HG02943 (cell line): ENCODE measurements at regions not wholly inside any gene's neighbourhood (a gene's known extent, or its start where the extent isn't known, plus 50 kb on each side); places are given as distances from the start of the nearest gene placed in this dataset.
"Not testable (repeated sequence)": the region's sequence is repeated elsewhere in the genome, so short reads cannot be mapped to it uniquely, and the experiment has no call there.

Experiments used
- ATAC-seq: cut with Tn5 transposase; IDR thresholded peaks from one replicate; pipeline ENCODE4 v1.9.1; 2021; ENCODE audit warnings: mild to moderate bottlenecking, low read depth, moderate library complexity; ENCODE audit not compliant: unreplicated experiment

GRCh38 chrX:45845142-45845541 lies 644.5 kb upstream of the DIPK2B start:
- no peak for ATAC-seq

DNA sequence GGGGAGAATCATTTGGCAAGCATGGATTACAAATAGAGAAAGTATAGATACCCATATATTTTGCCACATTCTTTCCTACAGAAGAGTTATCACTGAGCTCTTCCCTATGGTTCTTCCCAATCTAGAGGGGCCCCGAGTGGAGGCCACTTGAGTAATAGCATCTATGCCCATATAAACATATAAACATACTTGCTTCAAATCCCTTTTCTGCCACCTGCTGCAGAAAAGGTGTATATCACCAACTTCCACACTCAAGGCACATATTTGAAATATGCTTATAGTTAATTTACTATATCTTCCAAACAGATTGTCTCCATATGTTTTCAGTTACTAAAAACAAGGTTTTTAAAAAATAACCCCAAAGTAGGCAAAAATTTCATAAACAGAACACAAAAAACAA lies 642.8 kb upstream of the DIPK2B start:
- ATAC-seq: no peak

GRCh38 chrX:45842926-45843315 lies 642.2 kb upstream of the DIPK2B start:
- no peak for ATAC-seq

- ATAC-seq: no peak
These were observed 641.7 kb upstream of the DIPK2B start for GRCh38 chrX:45842207-45842925.

- no peak for ATAC-seq
These were observed 639.8 kb upstream of the DIPK2B start for GRCh38 chrX:45840411-45840950.

DNA sequence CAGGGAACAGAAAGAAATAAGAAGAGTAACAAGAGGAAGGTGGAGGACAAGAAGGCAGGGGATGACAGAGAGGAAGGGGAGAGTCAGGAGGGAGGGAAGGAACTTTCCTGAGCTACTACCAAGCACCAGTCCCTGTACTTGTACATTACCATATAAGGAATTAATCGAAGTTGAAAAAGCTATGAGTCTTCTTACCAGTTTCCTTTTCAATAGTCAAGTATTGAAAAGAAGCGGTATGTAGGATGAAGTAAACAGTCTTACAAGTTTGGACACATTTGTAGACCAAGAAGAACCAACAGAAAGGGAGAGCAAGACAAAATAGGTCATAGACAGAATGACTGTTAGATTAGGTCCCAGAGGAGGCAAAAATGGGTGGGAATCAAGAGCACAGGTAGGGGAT lies 629.7 kb upstream of the DIPK2B start:
- no peak for ATAC-seq

DNA sequence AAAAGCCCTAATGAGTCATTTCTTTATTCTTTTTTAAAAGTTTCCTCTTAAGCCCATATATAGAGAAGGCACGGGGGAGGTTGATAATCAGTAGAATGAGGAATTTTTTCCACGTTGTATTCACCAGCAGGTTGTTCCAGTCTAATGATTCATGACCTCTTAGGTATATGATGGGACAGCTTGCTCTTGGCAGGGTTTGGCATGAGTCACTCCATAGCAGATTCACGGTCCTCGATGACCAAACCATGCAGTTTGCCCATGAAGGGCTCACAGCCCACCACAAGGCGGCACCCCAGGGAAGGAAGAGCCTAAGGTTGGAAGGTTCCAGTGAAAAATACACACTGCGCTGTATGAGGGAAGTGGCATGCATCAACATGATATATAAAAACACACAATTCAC lies 623.8 kb upstream of the DIPK2B start:
- ATAC-seq: no peak

DNA sequence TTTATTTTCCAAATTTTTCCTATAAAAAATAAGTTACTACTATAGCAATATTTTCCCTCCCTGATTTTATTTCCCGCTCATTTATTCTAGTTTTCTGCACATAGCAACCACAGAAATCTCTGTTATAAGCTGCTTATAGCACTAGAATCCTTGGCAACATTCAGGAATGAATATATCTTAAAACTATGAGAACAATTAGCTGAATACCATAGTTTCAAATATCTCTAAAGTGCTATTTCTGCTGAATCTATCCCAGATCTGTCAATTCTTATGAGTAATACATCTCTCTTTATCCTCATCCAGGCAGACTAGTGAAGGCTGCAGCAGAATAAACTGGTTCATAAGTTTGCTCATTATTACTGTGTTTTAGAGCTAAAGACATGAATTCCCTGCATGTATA lies 622.9 kb upstream of the DIPK2B start:
- ATAC-seq: no peak

DNA sequence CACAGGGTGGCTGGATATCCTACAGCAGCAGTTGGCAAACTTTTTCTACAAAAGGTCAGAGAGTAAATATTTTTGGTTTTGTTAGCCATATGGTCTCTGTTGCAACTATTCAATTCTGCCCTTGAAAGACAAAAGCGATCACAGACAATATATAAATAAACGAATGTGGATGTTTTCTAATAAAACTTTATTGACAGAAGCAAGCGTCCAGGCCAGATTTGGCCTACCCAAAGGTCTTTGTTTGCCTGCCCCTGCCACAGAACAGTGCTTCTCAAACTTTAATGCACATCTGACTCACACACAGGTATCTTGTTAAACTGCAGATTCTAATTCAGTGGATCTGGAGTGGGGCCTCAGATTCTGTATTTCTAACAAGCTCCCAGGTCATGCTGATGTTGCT lies 621.4 kb upstream of the DIPK2B start:
- ATAC-seq: no peak

DNA sequence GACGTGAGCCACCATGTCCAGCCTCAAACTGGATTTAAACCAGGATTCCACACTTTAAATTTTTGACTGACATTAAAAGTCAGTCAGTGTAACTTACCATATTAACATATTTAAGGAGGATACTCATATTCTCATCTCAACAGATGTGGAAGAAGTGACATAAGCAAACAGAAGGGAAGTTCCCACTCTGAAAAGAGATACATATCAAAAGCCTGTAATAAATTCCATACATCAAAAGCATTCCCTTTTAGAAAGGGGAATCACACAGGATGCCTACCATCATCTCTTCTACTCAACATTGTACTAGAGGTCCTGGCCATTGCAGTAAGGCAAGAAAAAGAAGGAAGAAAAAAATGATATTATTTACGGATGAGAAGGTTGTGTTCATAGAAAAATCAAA lies 618.2 kb upstream of the DIPK2B start:
- no peak for ATAC-seq

GRCh38 chrX:45815441-45815840 lies 614.8 kb upstream of the DIPK2B start:
- ATAC-seq: no peak

- ATAC-seq: no peak
These were observed 610.6 kb upstream of the DIPK2B start for GRCh38 chrX:45811326-45811725.

- ATAC-seq: no peak
These were observed 607.1 kb upstream of the DIPK2B start for GRCh38 chrX:45807572-45808425.

GRCh38 chrX:45806410-45807121 lies 605.9 kb upstream of the DIPK2B start:
- ATAC-seq: no peak

DNA sequence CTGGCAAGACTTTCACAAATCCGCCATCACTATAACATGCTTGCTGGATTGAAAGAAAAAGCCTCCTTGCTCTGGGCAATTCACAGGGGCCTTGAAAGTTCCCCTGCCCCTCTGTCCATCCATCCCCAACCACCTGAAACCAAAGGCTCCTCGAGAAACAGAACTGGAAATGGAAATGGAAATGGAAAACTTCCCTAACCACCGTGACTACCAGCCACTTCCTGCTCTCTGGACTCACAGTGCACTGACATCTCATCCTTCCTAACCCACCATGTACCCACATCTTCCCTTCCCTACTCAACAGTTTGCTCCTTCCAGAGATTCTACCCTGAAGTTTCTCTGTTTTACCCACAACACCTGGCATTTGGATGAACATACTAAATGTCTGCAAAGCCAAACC lies 603.6 kb upstream of the DIPK2B start:
- ATAC-seq: no peak

DNA sequence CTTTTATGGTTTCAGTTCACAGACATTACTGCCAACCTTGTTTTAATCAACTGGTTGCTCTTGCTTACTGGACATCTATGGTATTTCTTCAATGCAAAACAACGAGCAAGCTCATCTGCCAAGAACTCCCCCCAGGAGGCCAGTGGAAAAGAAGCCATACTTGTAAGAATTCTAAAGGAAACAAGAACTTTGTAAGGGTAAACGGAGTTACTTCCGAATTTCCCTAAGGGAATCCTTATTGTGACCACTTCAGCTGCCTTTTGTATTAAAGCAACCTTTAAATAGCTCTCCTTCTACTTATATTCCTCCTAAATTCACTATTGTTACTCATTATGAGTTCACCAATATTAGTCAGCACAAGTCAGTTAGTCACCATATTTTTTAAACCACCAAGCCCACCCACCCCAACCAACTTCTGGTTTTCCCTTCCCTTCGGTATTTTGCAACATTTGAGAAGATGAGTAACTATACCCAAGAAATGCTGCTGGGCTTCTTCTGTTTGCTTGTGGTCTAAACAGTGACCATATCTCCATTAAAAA lies 602.8 kb upstream of the DIPK2B start:
- no peak for ATAC-seq

DNA sequence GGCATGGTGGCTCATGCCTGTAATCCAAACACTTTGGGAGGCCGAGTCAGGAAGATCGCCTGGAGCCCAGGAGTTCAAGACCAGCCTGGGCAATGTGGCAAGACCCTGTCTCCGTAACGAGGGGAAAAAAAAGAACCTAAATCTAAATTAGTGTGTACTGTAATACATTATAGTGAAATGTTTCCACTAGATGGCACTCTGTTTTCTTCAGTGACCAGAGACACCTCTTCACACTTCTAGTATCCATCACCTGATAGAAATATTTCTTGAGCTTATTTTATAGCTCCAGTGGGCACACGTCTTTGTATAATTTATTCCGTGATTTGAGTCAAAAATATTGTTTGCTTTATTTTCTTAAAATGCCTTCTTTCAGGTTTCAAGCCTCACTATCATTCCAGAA lies 600.9 kb upstream of the DIPK2B start:
- no peak for ATAC-seq

- ATAC-seq: not testable (repeated sequence)
These were observed 600.2 kb upstream of the DIPK2B start for GRCh38 chrX:45800746-45801453.

- ATAC-seq: no peak
These were observed 598.9 kb upstream of the DIPK2B start for GRCh38 chrX:45799576-45799975.

- no peak for ATAC-seq
These were observed 594.9 kb upstream of the DIPK2B start for GRCh38 chrX:45795546-45795945.
